ENCODE measurements at regions not wholly inside any gene's neighbourhood (a gene's known extent, or its start where the extent isn't known, plus 50 kb on each side); places are given as distances from the start of the nearest gene placed in this dataset.

- DNase-seq (ENCODE audit: low read depth in 4 of 4, low spot score in 1 of 4), result no peak
These were observed 155.1 kb upstream of the WSCD2 start for GRCh38 chr12:107973950-107974349.

DNA sequence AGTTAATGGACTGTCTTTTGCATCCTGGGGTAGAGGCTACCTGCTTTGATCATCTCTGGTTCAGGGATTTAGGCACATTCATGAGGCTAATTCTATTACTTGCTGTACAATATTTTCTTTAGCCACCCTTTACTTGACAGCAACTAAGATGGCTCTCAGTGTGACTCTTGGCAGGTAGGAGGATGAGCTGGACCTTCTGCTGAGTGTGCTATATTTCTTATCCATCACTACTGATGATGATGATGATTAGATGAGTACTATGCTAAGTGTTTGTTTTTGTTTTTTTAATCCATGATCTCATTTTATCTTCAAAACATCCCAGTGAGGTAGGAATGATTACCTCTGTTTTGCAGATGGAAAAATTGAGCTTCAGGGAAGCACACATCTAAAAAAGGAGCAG is 152.8 kb upstream of the WSCD2 start:
- DNase-seq (ENCODE audit: low read depth in 4 of 4, low spot score in 1 of 4), result no peak

DNA sequence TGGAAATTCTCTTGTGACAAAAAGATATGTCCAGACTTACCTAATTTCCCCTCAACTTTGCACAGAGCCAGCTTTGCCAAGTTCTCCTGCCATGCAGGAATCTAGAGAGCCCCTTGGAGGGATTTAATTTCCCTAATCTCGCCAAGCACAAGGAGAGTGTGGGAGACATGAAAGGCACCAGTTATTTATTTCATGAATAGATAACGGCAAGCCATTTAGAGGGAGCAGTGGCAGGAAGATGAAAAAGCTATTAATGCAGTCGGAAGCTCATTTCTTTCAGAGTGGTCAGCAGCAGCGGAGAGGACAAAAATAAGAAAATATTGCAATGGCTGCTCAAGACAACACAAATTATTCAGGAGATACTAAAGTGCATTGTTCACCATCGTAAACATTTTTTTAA is 150.9 kb upstream of the WSCD2 start:
- no peak for DNase-seq (ENCODE audit: low read depth in 4 of 4, low spot score in 1 of 4)

- no peak for DNase-seq (ENCODE audit: low read depth in 4 of 4, low spot score in 1 of 4)
These were observed 150.4 kb upstream of the WSCD2 start for GRCh38 chr12:107978641-107979040.

GRCh38 chr12:107983756-107984472 is 145.2 kb upstream of the WSCD2 start:
- DNase-seq (ENCODE audit: low read depth in 4 of 4, low spot score in 1 of 4), result no peak

- no peak for DNase-seq (ENCODE audit: low read depth in 4 of 4, low spot score in 1 of 4)
These were observed 144.1 kb upstream of the WSCD2 start for GRCh38 chr12:107984973-107985372.

DNA sequence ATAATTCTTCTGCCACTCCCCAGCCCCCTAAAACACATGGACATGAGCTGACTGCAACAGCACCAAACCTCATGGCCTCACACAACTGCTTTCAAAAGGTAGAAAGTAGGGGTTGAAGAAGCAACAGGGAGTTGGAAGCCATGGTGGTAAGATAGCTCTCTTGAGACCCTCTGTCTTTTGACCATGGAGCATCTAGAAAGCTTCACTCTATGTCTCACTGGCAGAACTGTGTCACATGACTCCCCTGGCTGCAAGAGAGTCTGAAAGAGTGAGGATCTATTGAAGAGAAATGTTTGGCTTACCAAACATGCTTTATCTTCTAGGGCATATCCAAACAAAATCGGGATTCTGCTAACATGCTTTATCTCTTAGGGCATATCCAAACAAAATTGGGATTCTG is 142.9 kb upstream of the WSCD2 start:
- DNase-seq (ENCODE audit: low read depth in 4 of 4, low spot score in 1 of 4), result no peak

DNA sequence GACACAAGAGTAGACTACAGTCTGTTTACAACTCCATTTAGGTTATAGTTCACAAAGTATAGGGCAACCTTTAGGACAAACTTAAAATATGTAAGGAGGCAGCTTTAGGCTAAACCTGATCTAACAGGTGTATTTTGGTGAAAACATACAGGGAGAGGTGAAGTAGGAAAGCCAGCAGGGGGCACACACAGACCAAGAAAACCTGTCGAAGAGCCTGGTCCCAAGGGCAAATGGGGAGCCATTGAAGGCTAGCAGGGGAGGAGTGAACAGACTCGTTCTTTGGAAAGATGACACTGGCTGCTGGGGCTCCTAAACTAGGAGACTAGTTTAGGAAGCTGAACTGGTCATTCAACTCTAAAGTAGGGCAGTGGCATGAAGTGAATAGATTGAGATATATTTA is 138.8 kb upstream of the WSCD2 start:
- DNase-seq (ENCODE audit: low read depth in 4 of 4, low spot score in 1 of 4), result peak in 3 of 4 experiments; percentile 0 to 14 (median 2)

- DNase-seq (ENCODE audit: low read depth in 4 of 4, low spot score in 1 of 4), result no peak
These were observed 137.1 kb upstream of the WSCD2 start for GRCh38 chr12:107992029-107992428.

DNA sequence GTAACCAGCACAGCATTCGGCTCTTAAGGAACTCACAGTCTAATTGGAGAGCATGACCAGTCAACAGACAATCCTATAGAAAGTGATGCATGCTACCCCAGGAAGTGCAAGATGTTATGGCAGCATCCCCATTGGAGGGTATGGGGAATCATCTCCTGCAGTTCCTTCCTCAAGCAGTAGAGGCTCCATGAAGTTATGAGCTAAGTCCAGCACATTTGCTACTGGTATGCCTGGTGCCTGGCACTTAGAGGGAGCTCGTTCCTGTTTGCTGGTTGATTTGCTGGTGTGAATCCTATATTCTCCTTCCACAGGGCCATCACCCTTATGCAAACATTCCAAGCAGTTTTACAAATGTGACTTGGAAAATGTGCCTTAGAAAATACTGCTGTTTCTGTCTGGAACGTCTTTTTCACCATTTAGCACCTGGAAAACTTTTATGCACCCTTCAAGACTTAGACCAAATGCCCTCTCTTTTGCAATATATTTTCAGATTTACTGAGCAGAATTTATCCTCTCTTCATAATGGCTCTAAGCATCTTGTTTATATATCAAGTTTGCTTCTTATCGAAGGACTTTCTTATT is 136.1 kb upstream of the WSCD2 start:
- DNase-seq (ENCODE audit: low read depth in 4 of 4, low spot score in 1 of 4), result no peak

- no peak for DNase-seq (ENCODE audit: low read depth in 4 of 4, low spot score in 1 of 4)
These were observed 130.2 kb upstream of the WSCD2 start for GRCh38 chr12:107998863-107999262.

GRCh38 chr12:108000111-108000510 is 129.0 kb upstream of the WSCD2 start:
- DNase-seq (ENCODE audit: low read depth in 4 of 4, low spot score in 1 of 4), result no peak

DNA sequence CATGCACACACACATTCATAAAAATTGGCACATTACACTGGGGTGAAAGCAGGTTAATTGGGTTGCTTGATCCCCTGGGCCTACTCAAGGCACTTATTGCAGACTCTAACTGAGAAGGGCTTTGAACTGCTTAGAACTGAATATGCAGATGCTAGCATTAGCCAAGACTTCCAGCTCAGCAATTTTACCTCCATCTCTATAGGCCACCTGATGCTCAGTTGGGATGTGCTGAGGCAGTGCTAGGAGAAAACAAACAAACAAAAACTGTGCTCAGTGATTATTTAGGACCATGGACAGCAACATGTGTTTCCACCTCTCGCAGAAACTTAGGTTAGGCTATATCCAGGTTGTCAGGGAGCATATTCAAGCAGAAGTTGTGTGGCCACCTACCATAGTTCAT is 124.8 kb upstream of the WSCD2 start:
- no peak for DNase-seq (ENCODE audit: low read depth in 4 of 4, low spot score in 1 of 4)

DNA sequence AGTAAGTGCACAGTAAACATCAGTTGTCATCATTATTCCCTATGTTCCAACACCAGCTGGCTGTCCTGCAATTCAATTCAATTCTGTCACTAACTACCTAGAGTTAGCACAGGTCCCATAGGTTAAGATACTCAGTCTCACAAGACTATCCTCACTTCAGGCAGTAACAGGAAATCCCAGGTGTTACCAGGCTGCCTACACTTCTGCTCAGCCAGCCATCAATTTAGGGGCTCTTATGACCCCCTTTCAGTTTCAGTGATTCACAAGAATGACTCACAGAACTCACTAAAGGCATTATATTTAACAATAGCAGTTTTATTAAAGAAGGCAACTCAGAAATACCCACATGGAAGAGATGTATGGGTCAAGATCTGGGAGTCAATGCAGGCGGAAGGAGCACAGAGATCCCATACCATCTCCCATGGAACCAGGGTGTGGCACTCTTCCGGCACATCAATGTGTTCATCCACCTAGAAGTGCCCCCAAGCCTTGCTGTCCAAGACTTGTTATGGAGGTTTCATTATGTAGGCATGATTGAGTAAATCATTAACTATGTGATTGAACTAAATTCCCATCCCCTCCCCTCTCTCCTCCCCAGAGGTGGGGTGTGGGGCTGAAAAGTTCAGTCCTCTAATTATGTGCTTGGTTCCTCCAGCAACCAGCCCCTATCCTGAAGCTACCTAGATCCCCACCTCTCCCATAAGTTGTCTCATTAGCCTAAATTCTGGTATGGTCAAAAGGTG is 120.8 kb upstream of the WSCD2 start:
- no peak for DNase-seq (ENCODE audit: low read depth in 4 of 4, low spot score in 1 of 4)

DNA sequence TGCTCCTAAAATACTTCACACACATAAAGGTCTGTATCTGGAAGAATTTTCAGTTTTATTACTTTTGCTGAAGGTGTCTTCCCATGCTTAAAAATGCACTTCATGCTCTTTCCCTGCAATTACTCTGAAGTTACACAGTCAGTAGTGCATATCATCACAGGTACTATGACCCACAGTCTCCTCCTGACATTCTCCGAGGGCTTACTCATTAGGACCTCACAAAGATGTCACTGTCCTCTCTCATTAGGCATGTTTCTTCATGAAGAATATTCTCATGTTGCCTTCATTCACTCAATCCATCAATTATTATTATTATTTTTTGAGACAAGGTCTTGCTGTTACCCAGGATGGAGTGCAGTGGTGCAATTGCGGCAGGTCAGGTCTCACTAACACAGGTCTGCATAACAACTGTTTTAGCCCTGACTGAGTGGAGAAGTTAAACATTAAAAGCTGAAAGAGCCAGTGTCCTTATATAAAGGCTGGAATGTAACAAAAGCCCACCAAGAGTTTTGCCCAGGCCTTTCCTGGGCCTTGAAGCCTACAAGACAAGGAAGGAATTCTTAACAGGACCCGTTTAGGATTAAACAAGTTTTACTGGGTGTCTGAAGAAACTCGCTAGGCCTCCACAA is 119.5 kb upstream of the WSCD2 start:
- no peak for DNase-seq (ENCODE audit: low read depth in 4 of 4, low spot score in 1 of 4)

- no peak for DNase-seq (ENCODE audit: low read depth in 4 of 4, low spot score in 1 of 4)
These were observed 113.0 kb upstream of the WSCD2 start for GRCh38 chr12:108016022-108016564.

DNA sequence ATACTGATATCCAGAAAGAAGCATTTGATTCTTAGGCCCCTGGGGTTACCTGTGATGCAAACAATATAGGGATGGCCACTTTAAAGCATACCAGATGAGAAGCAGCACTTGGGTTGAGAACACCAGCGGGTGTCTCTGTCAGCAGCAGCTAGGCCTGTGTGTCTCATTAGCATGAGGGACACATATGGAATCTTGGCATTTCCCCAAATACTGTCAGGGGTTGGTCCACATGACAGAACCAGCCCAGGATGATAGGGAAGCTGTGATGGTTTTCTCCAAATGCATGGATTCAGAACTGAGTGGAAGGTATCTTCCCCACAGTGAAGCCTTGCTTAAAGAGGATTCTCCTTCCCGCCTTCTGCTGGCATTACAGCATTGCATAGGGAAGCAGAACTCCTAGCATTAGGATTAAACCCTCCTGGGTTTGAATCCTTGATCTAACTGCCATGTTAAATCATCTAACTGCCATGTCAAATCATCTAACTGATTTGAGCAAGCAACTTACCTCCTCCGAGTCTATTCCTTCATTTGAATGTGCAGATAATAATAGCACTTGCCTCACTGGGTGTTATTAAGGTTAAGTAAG is 111.5 kb upstream of the WSCD2 start:
- DNase-seq (ENCODE audit: low read depth in 4 of 4, low spot score in 1 of 4), result no peak

DNA sequence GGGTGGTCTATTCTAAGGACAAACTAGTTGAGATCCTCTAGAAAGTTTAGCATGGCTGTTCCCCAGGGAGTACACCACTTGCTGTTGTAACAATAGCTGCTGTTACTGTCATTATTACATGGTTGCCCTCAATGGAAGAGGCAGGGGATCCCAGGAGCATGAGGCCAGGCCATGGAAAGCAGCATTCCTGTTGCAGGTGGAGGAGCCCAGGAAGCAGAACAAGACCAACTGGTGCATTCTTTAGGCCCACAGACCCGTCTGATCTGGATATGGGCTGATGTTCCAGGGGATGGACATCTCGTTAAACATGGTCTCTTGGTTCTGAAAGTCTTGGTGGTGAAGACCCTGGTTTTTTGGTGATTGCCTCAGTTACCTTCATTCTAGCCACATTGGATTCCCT is 109.2 kb upstream of the WSCD2 start:
- DNase-seq (ENCODE audit: low read depth in 4 of 4, low spot score in 1 of 4), result no peak

- no peak for DNase-seq (ENCODE audit: low read depth in 4 of 4, low spot score in 1 of 4)
These were observed 107.9 kb upstream of the WSCD2 start for GRCh38 chr12:108021141-108021540.

GRCh38 chr12:108021949-108022522 is 107.1 kb upstream of the WSCD2 start:
- no peak for DNase-seq (ENCODE audit: low read depth in 4 of 4, low spot score in 1 of 4)
